ENCODE measurements at regions not wholly inside any gene's neighbourhood (a gene's known extent, or its start where the extent isn't known, plus 50 kb on each side); places are given as distances from the start of the nearest gene placed in this dataset.

GRCh38 chr2:4539121-4539520 is 835.7 kb downstream of the DCDC2C start:
- no peaks in the 10 kb centered on the region for H3K27me3 ChIP-seq (ENCODE audit: control insufficient read depth in 1 of 2, insufficient read depth in 2 of 2, low read length in 2 of 2)
- in situ Hi-C loops (cut with HindIII; ENCODE audit: extremely low pct_ligation_motif_present, low pct_unique_long_range_greater_than_20kb), result no loop called here
- H3K9me3 ChIP-seq (ENCODE audit: low read length), result peaks cover 78% of the 10 kb centered on the region
- no peaks in the 10 kb centered on the region for H3K36me3 ChIP-seq (replicated peaks in 1 of 2; ENCODE audit: control insufficient read depth in 1 of 2, insufficient read depth in 2 of 2, low read length in 2 of 2)
- H2AFZ ChIP-seq (ENCODE audit: low read length), result no peak overlapping the region
- ChIA-PET POLR2A (no interaction called here), CTCF (ENCODE audit: low intra/inter-chr PET ratio, low total read pairs) (no interaction called here)
- TF ChIP-seq GLMP (CRISPR knock-in tag; IDR thresholded peaks at IDR 0.05; ENCODE audit: borderline replicate concordance), result no peak
- TF ChIP-seq THYN1 (CRISPR knock-in tag; IDR thresholded peaks at IDR 0.05; ENCODE audit: borderline replicate concordance, low read depth), result no peak
- H3K4me3 ChIP-seq (replicated peaks in 1 of 3; ENCODE audit: insufficient read depth in 1 of 3, low read depth in 2 of 3, low read length in 3 of 3), result no peak overlapping the region
- intact Hi-C loops (cut with micrococcal nuclease; ENCODE audit: unreplicated experiment), result no loop called here
- no peak overlapping the region for H3K9ac ChIP-seq (ENCODE audit: insufficient read depth, low read depth, low read length)
- H3K4me2 ChIP-seq (ENCODE audit: low read depth, low read length), result no peak overlapping the region
- 6% methylated on average over 9 of the region's 9 CpGs for WGBS (ENCODE audit: low lambda C conversion rate)
- DNase-seq (ENCODE audit: low spot score), result no peak
- ATAC-seq, result no peak
- FAIRE-seq, result no peak
- no peaks in the 10 kb centered on the region for H3K4me1 ChIP-seq (ENCODE audit: insufficient read depth, low read length)
- no TSS peak for BruUV-seq (replicated peaks)
- H3K27ac ChIP-seq (ENCODE audit: extremely low read length, insufficient read depth, low read length), result no peak overlapping the region
- H3K79me2 ChIP-seq (ENCODE audit: insufficient read depth, low read length), result no peaks in the 10 kb centered on the region
- H4K20me1 ChIP-seq (ENCODE audit: insufficient read depth, low read length), result no peaks in the 10 kb centered on the region

DNA sequence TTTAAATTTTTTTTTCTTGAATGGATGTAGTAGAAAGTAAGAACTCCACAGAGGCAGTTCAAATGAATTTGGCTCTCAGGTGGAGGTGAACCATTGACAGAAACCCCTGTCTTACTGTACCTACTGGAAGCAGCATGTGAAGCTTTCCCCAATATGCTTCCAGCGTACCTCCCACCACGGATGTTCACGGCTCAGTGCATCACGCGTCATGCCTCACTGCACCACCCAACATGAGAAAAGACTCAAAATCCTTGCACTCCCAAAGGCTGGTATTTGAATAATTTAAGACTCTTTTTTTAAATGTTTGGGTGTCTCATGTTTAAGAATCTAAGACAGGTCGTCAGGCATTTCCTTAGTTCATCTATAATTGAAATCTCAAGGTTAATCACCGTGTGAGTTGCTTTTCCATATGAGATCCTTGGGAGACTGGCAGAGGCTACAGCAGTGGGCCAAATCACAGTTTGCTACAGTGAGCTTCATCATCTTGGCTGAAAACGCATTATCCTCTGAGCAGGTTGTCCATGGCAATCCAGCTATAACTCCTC is 846.4 kb downstream of the DCDC2C start:
- no peak overlapping the region for H3K27ac ChIP-seq (ENCODE audit: extremely low read length, insufficient read depth, low read length)
- FAIRE-seq (no peak), ATAC-seq (no peak), DNase-seq (ENCODE audit: low spot score) (no peak)
- H3K9ac ChIP-seq (ENCODE audit: insufficient read depth, low read depth, low read length), result no peak overlapping the region
- no peak overlapping the region for H3K4me2 ChIP-seq (ENCODE audit: low read depth, low read length)
- no peaks in the 10 kb centered on the region for H3K79me2 ChIP-seq (ENCODE audit: insufficient read depth, low read length)
- intact Hi-C loops (cut with micrococcal nuclease; ENCODE audit: unreplicated experiment) (no loop called here), in situ Hi-C loops (cut with HindIII; ENCODE audit: extremely low pct_ligation_motif_present, low pct_unique_long_range_greater_than_20kb) (no loop called here)
- POLR2A ChIA-PET, result no interaction called here
- H2AFZ ChIP-seq (ENCODE audit: low read length), result no peak overlapping the region
- H3K36me3 ChIP-seq (replicated peaks in 1 of 2; ENCODE audit: control insufficient read depth in 1 of 2, insufficient read depth in 2 of 2, low read length in 2 of 2), result no peaks in the 10 kb centered on the region
- CTCF ChIA-PET (ENCODE audit: low intra/inter-chr PET ratio, low total read pairs), result no interaction called here
- no peak overlapping the region for H3K4me3 ChIP-seq (replicated peaks in 1 of 3; ENCODE audit: insufficient read depth in 1 of 3, low read depth in 2 of 3, low read length in 3 of 3)
- no peaks in the 10 kb centered on the region for H3K27me3 ChIP-seq (ENCODE audit: control insufficient read depth in 1 of 2, insufficient read depth in 2 of 2, low read length in 2 of 2)
- no TSS peak for BruUV-seq (replicated peaks)
- WGBS (ENCODE audit: low lambda C conversion rate), result 40% methylated on average over 8 of the region's 8 CpGs
- H4K20me1 ChIP-seq (ENCODE audit: insufficient read depth, low read length), result no peaks in the 10 kb centered on the region
- H3K4me1 ChIP-seq (ENCODE audit: insufficient read depth, low read length), result no peaks in the 10 kb centered on the region
- peaks cover 88% of the 10 kb centered on the region for H3K9me3 ChIP-seq (ENCODE audit: low read length)
- no peak for TF ChIP-seq ZNF776 (CRISPR knock-in tag; IDR thresholded peaks at IDR 0.05)
- TF ChIP-seq, protein P1, sequence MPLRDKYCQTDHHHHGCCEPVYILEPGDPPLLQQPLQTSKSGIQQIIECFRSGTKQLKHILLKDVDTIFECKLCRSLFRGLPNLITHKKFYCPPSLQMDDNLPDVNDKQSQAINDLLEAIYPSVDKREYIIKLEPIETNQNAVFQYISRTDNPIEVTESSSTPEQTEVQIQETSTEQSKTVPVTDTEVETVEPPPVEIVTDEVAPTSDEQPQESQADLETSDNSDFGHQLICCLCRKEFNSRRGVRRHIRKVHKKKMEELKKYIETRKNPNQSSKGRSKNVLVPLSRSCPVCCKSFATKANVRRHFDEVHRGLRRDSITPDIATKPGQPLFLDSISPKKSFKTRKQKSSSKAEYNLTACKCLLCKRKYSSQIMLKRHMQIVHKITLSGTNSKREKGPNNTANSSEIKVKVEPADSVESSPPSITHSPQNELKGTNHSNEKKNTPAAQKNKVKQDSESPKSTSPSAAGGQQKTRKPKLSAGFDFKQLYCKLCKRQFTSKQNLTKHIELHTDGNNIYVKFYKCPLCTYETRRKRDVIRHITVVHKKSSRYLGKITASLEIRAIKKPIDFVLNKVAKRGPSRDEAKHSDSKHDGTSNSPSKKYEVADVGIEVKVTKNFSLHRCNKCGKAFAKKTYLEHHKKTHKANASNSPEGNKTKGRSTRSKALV (CRISPR knock-in tag; IDR thresholded peaks at IDR 0.05), result no peak
- TF ChIP-seq, protein P2, sequence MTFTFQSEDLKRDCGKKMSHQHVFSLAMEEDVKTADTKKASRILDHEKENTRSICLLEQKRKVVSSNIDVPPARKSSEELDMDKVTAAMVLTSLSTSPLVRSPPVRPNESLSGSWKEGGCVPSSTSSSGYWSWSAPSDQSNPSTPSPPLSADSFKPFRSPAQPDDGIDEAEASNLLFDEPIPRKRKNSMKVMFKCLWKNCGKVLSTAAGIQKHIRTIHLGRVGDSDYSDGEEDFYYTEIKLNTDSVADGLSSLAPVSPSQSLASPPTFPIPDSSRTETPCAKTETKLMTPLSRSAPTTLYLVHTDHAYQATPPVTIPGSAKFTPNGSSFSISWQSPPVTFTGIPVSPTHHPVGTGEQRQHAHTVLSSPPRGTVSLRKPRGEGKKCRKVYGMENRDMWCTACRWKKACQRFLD (CRISPR knock-in tag; IDR thresholded peaks at IDR 0.05; ENCODE audit: borderline replicate concordance), result no peak
